GM23248 (cell line): ENCODE measurements at regions not wholly inside any gene's neighbourhood (a gene's known extent, or its start where the extent isn't known, plus 50 kb on each side); places are given as distances from the start of the nearest gene placed in this dataset.

Source experiments
- EZH2 ChIP-seq: fragments of 200-600 bp; sonication (generic); IDR thresholded peaks from 2 replicates; pipeline ENCODE4 v1.6.1; 2018; ENCODE audit warnings: antibody characterized with exemption, mild to moderate bottlenecking; ENCODE audit not compliant: insufficient read depth, poor library complexity, severe bottlenecking
- EZH2phosphoT487 ChIP-seq: fragments of 200-600 bp; sonication (generic); IDR thresholded peaks from 2 replicates; pipeline ENCODE4 v1.6.1; 2018; ENCODE audit warnings: antibody characterized with exemption, moderate library complexity, mild to moderate bottlenecking, low read depth; ENCODE audit not compliant: insufficient read depth

GRCh38 chr16:51723036-51723724 lies 572.1 kb upstream of the SALL1 start:
- TF ChIP-seq EZH2, result no peak
- no peak for TF ChIP-seq EZH2phosphoT487
